ENCODE measurements at regions not wholly inside any gene's neighbourhood (a gene's known extent, or its start where the extent isn't known, plus 50 kb on each side); places are given as distances from the start of the nearest gene placed in this dataset.

DNA sequence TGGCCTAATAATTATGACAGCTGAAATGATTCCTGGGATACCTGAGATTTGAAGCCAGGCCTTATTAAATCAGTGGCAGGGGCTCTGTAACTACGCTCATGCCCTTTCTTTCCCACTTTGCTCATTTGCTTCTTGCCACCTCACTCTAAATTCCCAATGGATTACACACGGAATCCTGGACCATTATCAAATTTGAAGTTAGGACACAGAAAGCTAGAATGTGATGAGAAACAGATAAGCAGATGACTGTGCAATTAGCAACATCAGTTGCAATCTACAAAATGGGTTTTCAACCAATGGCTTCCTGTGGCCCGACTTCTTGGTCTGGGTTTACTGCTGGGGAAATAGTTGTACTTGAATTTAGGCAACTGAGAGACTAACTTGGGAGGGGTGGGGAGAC lies 374.3 kb downstream of the INHBA start:
- ATAC-seq = no peak
- no peaks in the 10 kb centered on the region for H3K9me3 ChIP-seq
- intact Hi-C loops (cut with DNase I) = no loop called here
- no peaks in the 10 kb centered on the region for H3K36me3 ChIP-seq
- no peak for DNase-seq
- 86% methylated on average over 3 of the region's 3 CpGs for WGBS (ENCODE audit: insufficient coverage, low coverage, low lambda C conversion rate, missing lambda C conversion rate)
- H3K27me3 ChIP-seq = no peaks in the 10 kb centered on the region
- TF ChIP-seq, protein P1, sequence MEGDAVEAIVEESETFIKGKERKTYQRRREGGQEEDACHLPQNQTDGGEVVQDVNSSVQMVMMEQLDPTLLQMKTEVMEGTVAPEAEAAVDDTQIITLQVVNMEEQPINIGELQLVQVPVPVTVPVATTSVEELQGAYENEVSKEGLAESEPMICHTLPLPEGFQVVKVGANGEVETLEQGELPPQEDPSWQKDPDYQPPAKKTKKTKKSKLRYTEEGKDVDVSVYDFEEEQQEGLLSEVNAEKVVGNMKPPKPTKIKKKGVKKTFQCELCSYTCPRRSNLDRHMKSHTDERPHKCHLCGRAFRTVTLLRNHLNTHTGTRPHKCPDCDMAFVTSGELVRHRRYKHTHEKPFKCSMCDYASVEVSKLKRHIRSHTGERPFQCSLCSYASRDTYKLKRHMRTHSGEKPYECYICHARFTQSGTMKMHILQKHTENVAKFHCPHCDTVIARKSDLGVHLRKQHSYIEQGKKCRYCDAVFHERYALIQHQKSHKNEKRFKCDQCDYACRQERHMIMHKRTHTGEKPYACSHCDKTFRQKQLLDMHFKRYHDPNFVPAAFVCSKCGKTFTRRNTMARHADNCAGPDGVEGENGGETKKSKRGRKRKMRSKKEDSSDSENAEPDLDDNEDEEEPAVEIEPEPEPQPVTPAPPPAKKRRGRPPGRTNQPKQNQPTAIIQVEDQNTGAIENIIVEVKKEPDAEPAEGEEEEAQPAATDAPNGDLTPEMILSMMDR (IDR thresholded peaks at IDR 0.05) = no peak
- TF ChIP-seq POLR2A (IDR thresholded peaks at IDR 0.05) = no peak
- no peaks in the 10 kb centered on the region for H3K4me1 ChIP-seq
- H3K27ac ChIP-seq = no peak overlapping the region
- H3K4me3 ChIP-seq = no peak overlapping the region

DNA sequence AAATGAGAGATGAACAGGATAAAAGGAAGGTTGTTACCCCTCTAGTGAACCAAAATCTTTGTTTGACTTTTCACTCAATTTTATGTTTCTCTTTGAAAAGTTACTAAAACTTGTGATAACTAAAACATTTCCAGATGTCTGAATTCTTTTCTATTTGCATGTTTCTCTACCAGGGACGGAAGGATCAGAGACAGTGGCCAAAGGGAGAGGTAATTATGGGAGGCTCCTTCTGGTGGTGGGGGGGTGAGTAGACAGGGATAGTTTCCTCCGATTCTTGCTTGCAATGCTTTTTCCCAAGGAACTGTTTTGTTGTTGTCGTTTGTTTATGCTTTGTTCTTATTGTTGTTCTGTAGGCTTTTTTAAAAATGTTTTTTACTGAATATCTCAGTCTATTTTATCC lies 374.8 kb downstream of the INHBA start:
- Histone ChIP-seq H3K4me3 (no peak overlapping the region), H3K9me3 (no peaks in the 10 kb centered on the region), H3K36me3 (no peaks in the 10 kb centered on the region), H3K27ac (no peak overlapping the region), H3K4me1 (no peaks in the 10 kb centered on the region), H3K27me3 (no peaks in the 10 kb centered on the region)
- TF ChIP-seq, protein P1 (IDR thresholded peaks at IDR 0.05) = no peak
- no peak for TF ChIP-seq POLR2A (IDR thresholded peaks at IDR 0.05)
- DNase-seq (no peak), ATAC-seq (no peak)
- 90% methylated on average over 3 of the region's 3 CpGs for WGBS (ENCODE audit: insufficient coverage, low coverage, low lambda C conversion rate, missing lambda C conversion rate)
- intact Hi-C loops (cut with DNase I) = no loop called here

DNA sequence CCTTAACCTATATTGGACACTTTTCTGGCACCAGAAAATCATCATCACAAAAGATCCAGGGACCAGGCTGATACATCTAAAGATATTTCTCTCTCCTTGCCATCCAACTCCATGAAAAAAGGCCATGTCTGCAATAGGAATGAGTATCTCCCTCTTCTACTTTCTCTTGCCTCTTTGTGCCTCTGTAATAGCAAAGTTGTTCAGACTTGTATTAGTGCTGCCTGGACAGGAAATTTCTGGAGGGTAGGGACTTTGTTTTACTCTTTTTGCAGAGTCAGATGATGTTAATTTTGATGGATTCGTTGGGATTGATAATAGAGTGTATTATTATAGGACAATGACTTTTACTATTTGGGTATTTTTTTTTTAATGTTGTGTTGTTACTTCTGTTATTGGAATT lies 376.3 kb downstream of the INHBA start:
- 89% methylated on average over 1 of the region's 1 CpG for WGBS (ENCODE audit: insufficient coverage, low coverage, low lambda C conversion rate, missing lambda C conversion rate)
- H3K9me3 ChIP-seq = no peaks in the 10 kb centered on the region
- TF ChIP-seq POLR2A (IDR thresholded peaks at IDR 0.05) = no peak
- TF ChIP-seq, protein P1 (IDR thresholded peaks at IDR 0.05) = no peak
- no peaks in the 10 kb centered on the region for H3K4me1 ChIP-seq
- DNase-seq (no peak), ATAC-seq (no peak)
- intact Hi-C loops (cut with DNase I) = no loop called here
- no peaks in the 10 kb centered on the region for H3K27me3 ChIP-seq
- H3K27ac ChIP-seq = no peak overlapping the region
- H3K36me3 ChIP-seq = no peaks in the 10 kb centered on the region
- no peak overlapping the region for H3K4me3 ChIP-seq

DNA sequence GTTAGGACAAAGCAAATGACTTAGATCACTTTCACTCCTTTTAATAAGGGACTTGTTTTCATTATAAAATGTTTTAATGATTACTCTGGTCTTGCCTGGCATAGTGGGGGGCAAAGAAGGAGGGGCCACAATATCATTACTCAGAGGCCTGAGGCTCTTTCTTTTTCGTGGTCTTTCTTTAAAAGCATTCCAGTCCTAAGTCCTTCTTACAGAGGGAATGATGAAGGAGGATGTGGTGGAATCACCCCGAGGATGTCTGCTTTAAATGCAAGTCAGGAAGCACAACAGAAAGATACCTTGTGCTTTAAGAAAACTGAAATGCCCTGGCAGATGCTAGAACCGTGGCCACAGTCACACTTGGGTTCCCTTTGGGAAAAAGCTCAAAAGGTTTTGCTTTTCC lies 379.1 kb downstream of the INHBA start:
- intact Hi-C loops (cut with DNase I) = no loop called here

More for the DNA sequence above, 379.1 kb downstream of the INHBA start:
- 61% methylated on average over 2 of the region's 3 CpGs for WGBS (ENCODE audit: insufficient coverage, low coverage, low lambda C conversion rate, missing lambda C conversion rate)
- Histone ChIP-seq H3K36me3 (no peaks in the 10 kb centered on the region), H3K9me3 (no peaks in the 10 kb centered on the region), H3K27ac (no peak overlapping the region), H3K27me3 (no peaks in the 10 kb centered on the region), H3K4me3 (no peak overlapping the region), H3K4me1 (no peaks in the 10 kb centered on the region)
- TF ChIP-seq POLR2A (IDR thresholded peaks at IDR 0.05) = no peak
- TF ChIP-seq, protein P1 (IDR thresholded peaks at IDR 0.05) = no peak
- no peak for ATAC-seq
- DNase-seq = no peak

All from right lobe of liver (tissue), 6 donors.